GM12878 (cell line): ENCODE measurements at regions not wholly inside any gene's neighbourhood (a gene's known extent, or its start where the extent isn't known, plus 50 kb on each side); places are given as distances from the start of the nearest gene placed in this dataset.

Source experiments
- BRCA1 ChIP-seq: IDR thresholded peaks from 2 replicates; pipeline ENCODE4 v1.6.1; 2011; ENCODE audit warnings: low read depth, low read length, improper control_type of control experiment
- CHD4 ChIP-seq: fragments of 200-600 bp; sonication (generic); IDR thresholded peaks from 2 replicates; pipeline ENCODE4 v1.6.1; 2016; ENCODE audit warnings: mild to moderate bottlenecking
- CREM ChIP-seq: IDR thresholded peaks from 2 replicates; pipeline ENCODE4 v1.6.1; 2014; ENCODE audit warnings: antibody characterized with exemption, low read depth
- CTCF ChIP-seq, 3 experiments: IDR thresholded peaks in 2 of 3; conservative IDR thresholded peaks in 1 of 3; 2 replicates each; pipeline ENCODE4 v1.5.1; 2011; ENCODE audit warnings: low read depth in 3 of 3, low read length in 3 of 3, mild to moderate bottlenecking in 3 of 3, control low read depth in 2 of 3, moderate library complexity in 2 of 3, inconsistent platforms in 1 of 3, mixed read lengths in 1 of 3; ENCODE audit not compliant: control insufficient read depth in 2 of 3, insufficient read depth in 1 of 3; ENCODE audit errors: extremely low read depth in 1 of 3
- EGR1 ChIP-seq, 2 experiments: IDR thresholded peaks; 1 replicate in 1 of 2; 2 replicates in 1 of 2; pipeline ENCODE4 v1.6.1; 2011 to 2012; ENCODE audit warnings: low read depth in 2 of 2, low read length in 2 of 2, borderline replicate concordance in 1 of 2, mild to moderate bottlenecking in 1 of 2, moderate library complexity in 1 of 2
- KDM1A ChIP-seq: fragments of 200-600 bp; sonication (generic); IDR thresholded peaks from 2 replicates; pipeline ENCODE4 v1.6.1; 2016; ENCODE audit warnings: borderline replicate concordance
- POLR2AphosphoS5 ChIP-seq: IDR thresholded peaks from 2 replicates; pipeline ENCODE4 v1.6.1; 2011; ENCODE audit warnings: mild to moderate bottlenecking, low read length, inconsistent platforms

GRCh38 chr12:107339487-107339886 lies 246.1 kb upstream of the CRY1 start:
- no peak for TF ChIP-seq CTCF (IDR thresholded peaks at IDR 0.05 in 2 of 3, conservative IDR thresholded peaks at IDR 0.05 in 1 of 3; ENCODE audit: control insufficient read depth in 2 of 3, extremely low read depth in 1 of 3, insufficient read depth in 1 of 3, low read depth in 3 of 3, low read length in 3 of 3)
- TF ChIP-seq POLR2AphosphoS5: no peak
- no peak for TF ChIP-seq CREM
- no peak for TF ChIP-seq BRCA1
- TF ChIP-seq EGR1 (IDR thresholded peaks at IDR 0.05; ENCODE audit: borderline replicate concordance in 1 of 2, low read depth in 2 of 2, low read length in 2 of 2): no peak
- TF ChIP-seq CHD4: no peak
- no peak for TF ChIP-seq KDM1A
